ENCODE measurements at regions not wholly inside any gene's neighbourhood (a gene's known extent, or its start where the extent isn't known, plus 50 kb on each side); places are given as distances from the start of the nearest gene placed in this dataset.
A peak's percentile ranks its signal among the peaks of the same experiment; 100 is the strongest.

DNA sequence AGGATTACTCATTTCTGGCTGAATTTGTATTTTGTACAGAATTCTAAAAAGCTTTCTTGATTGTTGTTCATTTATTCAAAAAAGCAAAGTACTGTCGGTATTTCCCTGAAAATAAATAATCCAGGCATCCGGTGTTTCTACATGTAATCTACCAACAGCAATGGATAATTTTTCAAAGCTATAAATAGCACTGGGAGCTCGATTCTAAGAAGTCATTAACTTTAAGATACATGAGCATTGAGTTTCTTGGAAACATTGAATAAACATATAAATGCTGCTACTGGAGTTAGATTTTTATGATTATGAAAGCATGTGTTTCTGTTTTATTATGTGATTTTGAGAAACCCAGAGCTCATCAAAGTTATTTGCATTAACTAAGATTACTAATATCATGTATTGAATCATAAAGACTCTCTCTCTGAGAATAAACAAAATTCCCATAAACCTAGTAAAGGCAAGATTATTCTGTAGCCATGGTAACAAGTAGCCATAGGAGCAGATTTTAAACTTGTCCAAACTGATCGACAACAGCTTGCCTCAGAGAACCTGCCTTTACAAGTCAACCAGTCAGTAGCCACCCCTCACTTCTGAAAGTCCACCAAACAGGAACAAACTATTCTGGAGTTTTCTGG is 197.0 kb downstream of the DRD1 start:
- DNase-seq (ENCODE audit: low read depth in 2 of 3, low spot score in 2 of 3), result no peak

DNA sequence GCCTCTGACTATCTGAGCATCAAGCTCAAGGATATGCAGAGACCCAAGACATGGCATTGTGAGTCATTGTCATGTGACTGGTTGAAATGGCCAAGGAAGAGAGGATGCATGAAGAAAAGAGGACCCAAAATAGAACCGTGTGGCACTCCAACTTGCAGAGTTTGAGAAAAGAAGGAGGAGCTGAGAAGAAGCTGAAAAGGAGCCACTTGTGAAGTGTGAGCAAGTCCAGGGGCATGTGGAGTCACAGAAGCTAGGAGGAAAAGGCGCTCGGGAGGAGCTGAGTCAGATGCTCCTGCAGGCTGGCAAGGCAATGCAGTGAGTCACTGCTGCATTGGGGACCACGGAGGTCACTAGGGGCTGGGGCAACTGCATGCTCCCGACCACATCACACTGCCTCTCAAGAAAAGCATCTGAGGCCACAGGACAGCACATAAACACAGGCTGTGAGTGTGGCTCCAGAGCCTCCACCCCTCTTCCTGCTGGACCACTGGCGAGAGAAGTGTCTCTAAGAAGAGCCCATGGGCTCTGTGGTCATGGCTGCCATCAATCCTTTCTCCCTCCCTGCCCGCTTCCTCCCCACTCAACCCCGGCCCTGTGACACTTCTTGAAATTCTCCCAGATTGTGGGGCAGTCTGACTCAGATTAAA is 197.6 kb downstream of the DRD1 start:
- peak; percentile 1 to 24 (median 1) for DNase-seq (ENCODE audit: low read depth in 2 of 3, low spot score in 2 of 3)

DNA sequence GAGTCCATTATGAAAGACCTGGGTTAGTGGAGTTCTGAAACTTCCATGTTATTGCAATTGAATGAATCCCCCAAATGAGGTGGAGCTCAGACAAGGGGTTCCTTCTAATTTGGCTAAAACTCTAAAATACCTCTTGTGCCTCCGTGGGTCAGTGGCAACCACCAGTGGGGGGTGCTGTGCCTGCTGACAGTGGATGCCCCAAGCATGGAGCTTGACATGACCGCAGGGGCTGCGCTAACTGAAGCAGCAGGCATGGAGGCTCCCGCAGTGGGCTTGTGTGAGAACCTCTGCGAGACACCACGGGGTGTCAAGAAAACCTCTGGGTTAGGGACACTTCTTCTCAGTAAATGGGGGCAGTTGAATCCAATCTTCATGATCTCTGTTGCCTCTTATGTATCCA is 200.5 kb downstream of the DRD1 start:
- no peak for DNase-seq (ENCODE audit: low read depth in 2 of 3, low spot score in 2 of 3)

DNA sequence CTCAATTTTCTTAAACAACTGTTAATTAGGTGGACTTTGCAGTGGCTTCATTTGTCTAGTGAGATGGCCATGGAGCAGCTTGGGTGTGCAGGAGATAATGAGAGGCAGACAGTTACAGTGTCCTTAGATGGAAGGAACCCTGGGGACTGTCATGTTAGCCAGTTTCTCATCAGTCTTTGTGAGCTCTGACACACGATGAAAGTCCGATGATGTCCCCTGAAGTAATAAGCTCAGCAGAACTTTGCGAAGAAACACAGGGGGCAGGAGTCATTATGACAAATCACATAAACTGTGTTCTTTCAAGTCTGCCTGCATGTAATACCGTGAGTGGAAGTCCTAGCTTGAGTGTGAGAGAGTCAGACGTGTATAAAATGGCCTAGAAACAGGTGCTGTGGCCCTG is 201.8 kb downstream of the DRD1 start:
- DNase-seq (ENCODE audit: low read depth in 2 of 3, low spot score in 2 of 3), result no peak

DNA sequence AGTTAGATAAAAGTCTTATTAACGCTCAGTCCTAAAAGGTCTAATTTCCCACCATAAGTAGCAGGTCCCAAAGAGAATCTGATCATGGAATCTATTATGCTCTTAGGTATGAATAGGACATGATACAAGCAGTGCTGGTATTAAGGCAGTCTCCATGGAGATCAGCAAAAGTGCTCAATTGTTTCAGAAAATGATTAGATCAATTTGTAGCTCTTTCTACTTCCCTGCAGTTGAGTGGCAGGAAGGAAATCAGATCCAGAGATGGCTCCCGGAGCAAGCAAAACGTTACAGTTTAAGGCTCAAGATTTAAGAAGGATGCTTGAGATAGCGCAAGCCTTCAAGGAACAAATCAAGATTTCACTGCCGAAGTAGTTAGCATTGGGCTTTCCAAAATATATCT is 205.7 kb downstream of the DRD1 start:
- no peak for DNase-seq (ENCODE audit: low read depth in 2 of 3, low spot score in 2 of 3)

DNA sequence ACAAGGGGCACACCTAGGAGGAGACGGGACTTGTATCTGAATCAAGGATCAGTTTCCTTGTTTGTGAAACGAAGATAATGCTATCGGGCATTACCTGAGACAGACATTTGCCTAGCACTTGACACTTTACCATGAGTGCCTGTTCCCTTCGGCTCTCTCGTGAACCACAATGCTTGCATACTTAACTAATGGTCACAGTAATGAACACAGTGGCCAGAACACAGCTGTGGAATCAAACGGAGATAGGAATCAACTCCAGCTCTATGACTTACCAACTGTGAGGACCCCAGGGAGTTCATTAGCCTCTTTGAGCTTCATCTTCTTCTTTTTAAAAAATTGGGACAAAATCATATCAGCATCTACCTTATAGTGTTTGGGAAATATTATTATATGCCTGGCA is 207.8 kb downstream of the DRD1 start:
- DNase-seq (ENCODE audit: low read depth in 2 of 3, low spot score in 2 of 3), result no peak

DNA sequence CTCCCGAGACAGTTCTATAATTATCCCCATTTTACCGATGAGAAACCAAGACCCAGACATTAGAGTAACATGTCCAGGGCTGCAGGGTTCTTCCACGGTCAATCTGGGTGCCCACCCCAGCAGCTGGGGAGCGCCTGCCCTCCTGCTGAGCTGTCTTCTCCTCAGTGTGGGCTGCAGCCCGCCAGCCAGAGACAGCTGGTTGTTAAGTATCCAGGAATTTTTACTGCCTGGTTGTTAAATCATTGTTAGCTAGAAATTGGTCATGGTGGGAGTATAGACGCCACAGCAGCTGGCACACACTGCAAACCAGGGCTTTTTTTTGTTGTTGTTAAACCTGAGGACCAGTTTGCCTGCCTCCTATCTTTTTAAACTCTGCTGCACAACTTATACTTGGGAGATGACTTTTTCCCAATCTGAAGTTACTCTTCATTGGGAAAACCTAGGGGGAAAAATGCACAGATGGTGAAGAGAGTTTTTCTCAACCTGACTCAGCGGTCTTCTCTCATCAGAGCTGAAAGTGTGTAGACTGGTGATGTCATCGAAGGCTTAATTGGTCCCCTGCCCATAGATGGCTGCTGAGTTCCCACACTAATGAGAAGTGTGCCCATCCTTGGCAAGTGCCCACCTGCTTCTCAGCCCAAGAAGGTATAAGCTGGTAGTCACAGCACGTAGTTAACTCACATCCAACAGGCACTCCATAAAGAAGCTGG is 208.6 kb downstream of the DRD1 start:
- no peak for DNase-seq (ENCODE audit: low read depth in 2 of 3, low spot score in 2 of 3)

DNA sequence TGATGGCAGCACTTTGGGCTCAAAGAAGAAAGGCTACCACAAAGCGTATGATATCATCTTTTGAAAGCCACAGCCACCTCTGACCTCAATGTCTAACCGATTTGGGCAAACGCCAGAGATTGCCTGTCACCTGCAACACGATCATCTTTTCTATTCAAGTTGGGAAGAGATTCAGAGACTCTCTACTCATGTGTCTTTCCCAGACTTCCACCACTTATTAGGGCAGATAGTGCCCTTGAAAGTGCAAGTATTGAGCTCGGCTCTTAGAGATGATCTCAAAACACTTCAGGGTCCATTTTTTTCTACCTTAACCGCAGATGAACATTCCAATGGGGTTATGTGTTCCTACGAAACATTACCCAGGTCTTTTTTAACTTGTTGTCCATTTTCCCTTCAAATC is 213.7 kb downstream of the DRD1 start:
- no peak for DNase-seq (ENCODE audit: low read depth in 2 of 3, low spot score in 2 of 3)

DNA sequence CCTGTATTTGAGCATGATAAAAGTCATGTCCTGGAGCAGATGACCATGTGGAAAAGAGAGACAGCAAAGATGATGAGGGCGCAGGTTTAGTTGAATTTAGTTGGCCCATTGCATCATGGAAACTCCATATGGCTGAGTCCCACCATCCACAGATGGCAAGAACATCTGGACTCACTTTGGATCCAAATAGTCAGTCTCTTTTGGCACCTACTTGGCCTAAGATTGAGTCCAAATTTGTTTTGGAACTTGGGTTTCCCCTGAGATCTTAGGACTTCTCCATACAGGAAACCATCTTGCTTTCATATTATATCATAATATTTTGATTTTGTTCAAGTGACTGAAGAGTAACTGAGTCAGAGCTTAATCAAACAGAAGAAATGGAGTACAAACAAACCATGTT is 217.5 kb downstream of the DRD1 start:
- DNase-seq (ENCODE audit: low read depth in 2 of 3, low spot score in 2 of 3), result no peak

DNA sequence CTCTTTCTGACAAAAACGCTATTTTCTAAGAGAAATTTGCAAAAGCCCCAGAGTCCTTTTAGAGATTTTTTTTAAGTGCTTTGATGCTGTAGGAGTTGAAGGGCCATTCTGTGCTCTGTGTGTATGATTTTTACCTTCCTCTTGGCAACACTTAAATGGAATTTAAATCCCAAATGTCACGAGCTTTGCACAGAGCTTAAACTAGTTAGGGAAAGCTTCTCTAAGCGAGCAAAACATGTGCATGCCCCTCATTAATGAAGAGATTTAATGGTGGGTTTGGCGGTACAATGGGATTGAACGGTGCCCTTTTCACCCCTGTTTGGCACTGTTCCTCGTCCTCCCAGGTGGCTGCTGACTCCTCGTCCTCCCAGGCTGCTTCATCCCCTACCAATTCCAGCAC is 220.7 kb downstream of the DRD1 start:
- no peak for DNase-seq (ENCODE audit: low read depth in 2 of 3, low spot score in 2 of 3)

DNA sequence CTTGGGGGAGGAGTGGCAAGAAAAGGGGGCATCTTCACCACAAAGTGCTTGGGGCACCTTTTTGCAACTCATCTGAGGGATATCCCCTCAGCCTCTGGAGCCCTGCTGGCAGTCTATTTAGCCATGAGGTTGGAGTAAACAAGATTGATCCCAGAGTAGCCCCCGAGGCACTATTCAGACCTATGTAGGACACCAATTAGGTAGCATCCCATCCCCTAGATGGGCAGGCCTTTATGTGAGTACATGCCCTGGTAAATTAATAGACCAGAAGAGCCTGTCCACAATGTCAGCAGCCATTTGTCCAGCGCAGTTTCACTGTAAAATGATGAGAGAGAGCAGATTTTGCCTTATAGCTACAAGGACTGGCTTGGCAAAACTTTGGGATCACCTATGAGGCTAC is 221.4 kb downstream of the DRD1 start:
- no peak for DNase-seq (ENCODE audit: low read depth in 2 of 3, low spot score in 2 of 3)

DNA sequence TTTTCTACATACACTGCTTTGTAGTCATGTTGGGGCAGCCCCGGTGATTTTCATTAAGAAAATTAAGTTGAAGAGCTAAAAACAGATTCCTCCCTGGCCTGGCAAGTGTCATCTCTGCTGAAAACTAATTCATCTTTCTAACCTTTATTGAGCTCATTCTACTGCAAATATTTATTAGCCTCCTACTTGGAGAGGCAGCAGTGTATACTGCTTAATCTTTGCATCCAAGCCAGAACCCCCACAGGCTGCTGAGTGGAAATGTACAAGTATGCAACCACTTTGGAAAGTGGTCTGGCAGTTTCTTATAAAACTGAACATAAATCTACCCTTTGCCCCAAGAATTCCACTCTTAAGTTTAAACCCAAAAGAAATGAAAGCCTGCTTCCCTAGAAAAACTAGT is 223.4 kb downstream of the DRD1 start:
- no peak for DNase-seq (ENCODE audit: low read depth in 2 of 3, low spot score in 2 of 3)

DNA sequence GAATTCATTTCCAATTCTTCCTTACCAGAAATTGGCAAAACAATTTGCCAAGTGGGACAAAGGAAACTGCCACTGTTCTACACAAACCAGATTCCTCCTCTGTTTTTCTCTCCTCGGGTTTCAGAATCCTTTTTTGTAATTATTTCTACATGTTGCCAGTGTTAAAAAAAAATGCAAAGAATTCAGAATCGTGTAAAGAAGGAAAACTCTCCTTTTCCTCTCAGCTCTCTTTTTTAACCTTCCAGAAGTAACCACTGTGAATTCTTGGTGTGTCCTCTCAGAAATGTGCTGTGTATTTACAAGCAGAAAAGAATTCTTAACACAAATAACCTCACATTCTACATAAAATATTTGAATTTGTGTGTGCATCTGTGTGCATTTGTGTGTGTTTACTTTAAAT is 224.6 kb downstream of the DRD1 start:
- DNase-seq (ENCODE audit: low read depth in 2 of 3, low spot score in 2 of 3), result no peak

DNA sequence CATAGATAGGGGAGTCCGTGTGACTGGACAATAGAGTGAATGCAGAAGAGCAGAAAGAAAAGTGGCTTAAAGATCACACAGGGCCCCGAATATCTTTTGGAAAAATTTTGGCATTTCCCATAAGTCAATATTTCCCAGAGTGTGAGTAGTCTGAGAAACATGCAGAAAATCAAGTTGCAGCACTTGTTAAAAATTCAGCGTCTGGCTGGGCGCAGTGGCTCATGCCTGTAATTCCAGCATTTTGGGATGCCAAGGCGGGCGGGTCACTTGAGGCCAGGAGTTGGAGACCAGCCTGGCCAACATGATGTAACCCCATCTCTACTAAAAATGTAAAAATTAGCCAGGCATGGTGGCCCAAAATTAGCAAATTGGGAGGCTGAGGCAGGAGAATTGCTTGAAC is 227.0 kb downstream of the DRD1 start:
- DNase-seq (ENCODE audit: low read depth in 2 of 3, low spot score in 2 of 3), result no peak

DNA sequence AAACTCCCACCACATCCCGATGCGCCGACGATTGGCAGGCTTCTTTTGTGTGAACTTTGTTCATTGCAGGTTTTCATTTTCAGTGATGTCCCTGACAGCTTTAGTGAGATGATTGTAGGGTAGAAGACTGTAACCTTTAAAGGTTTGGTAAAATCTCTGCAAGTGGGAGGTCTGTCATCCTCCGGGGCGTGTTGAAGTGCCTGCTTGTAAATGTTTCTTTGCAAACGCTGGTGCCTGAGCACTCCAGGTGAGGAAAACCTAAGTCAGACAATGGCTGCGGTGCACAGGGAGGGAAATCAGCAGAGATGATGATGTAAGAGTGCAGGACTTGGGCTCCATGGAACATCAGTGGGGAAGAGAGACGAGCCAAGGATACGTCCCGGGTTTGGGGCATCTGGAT is 228.1 kb downstream of the DRD1 start:
- no peak for DNase-seq (ENCODE audit: low read depth in 2 of 3, low spot score in 2 of 3)

DNA sequence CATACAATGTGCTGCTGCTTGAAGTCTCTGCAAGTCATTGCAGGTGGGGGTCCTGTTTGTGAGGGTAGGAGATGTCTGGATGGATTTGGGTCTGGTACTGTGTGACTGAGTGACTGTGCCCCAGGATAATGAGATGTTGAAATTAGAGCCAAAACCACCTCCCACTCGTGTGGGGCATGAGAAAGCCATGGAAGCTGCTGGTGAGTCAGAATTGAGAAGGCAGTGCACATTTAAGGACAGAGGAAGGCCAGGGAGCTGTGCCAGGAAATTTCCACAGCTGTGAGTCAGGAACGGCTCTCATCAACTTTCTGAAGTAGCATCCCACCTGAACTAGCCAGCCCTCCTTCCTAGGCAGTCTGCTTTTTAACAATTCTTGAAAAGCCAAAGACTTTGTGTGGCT is 229.8 kb downstream of the DRD1 start:
- DNase-seq (ENCODE audit: low read depth in 2 of 3, low spot score in 2 of 3), result no peak

DNA sequence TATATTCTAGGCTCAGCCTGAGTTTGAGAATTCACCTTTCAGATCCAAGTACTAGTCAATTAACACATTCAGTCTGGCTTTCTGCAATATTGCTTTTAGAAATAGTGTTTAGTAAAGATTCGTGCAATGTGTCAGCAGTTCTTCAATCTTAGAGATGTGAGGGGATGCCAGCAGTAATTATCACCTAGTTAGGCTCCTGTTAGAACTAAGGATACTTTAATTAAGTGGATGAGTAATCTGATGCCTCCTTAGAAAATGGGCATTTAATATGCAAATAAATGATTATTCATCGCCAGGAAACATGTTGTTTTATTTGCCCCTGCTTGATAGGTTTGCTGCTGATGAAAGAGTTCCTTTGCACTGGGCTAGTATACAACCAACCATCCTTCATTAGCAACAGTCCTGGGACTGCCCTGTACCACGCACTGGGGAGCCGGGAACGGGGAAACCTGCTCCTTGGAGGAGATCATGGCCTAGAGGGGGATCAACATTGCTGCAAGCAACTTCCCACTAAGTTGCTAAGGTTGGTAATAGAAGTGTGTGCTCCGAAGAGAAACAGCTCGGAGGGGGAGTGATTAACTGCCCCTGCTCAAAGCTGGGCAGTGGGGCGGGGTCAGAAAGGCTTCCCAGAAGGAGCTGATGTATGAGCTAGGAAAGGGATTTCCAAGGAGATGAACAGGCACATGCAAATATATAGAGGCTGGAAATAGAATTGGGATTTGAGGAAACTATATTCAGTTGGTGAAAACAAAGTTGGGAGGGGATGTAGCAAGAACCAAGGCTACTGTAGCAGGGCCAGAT is 231.8 kb downstream of the DRD1 start:
- DNase-seq (ENCODE audit: low read depth in 2 of 3, low spot score in 2 of 3), result no peak

DNA sequence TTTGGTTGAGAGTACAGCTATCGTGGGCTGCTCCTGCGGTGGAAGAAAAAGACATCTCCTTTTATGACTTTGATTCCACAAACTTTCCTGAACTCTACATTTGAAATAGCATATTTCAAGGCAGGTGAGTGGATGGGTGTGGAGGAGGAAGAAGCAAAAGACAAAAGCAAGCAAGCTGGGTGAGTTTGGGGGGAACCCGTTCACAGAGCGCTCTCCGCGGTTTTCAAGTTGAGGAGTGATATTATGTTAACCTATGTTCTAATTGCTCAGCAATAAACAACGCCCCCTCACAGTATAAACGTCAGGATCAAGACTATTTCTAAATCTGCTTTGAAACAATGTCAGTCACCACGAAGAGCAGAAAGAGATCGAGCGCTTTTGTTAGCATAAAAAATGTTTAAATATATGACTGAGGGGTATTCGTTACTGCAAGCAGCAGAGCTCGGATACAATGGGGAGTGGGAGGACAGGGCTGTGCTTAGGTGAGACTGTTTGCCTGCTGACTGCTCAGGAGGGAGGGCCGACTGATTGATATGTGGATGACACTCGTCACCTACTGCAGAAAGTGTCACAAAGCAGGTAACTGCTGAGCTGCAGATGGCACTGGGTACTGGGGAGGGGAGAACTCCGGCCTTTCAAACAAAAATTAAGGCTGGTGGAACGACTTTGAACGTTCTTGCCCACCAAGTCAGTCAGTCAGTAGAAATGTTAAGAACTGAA is 236.5 kb downstream of the DRD1 start:
- no peak for DNase-seq (ENCODE audit: low read depth in 2 of 3, low spot score in 2 of 3)

DNA sequence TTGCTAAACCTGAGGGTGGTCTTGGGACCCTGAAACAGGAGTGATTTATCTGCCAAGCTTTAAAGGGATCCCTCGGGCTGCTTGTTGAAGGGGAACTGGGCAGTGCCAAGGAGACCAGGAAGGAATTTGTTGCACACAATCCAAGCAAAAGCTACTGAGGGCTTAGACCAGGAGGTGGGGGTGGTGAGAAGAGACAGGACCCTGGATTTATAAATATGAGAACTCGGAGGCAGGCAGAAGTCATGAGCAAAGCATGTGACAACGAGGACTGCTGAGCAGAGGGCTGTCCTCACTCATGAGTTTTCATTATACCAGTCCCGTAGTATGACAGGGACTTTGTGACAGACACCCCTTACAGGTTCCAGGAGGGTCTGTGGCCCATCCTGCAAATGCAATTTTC is 237.3 kb downstream of the DRD1 start:
- no peak for DNase-seq (ENCODE audit: low read depth in 2 of 3, low spot score in 2 of 3)

DNA sequence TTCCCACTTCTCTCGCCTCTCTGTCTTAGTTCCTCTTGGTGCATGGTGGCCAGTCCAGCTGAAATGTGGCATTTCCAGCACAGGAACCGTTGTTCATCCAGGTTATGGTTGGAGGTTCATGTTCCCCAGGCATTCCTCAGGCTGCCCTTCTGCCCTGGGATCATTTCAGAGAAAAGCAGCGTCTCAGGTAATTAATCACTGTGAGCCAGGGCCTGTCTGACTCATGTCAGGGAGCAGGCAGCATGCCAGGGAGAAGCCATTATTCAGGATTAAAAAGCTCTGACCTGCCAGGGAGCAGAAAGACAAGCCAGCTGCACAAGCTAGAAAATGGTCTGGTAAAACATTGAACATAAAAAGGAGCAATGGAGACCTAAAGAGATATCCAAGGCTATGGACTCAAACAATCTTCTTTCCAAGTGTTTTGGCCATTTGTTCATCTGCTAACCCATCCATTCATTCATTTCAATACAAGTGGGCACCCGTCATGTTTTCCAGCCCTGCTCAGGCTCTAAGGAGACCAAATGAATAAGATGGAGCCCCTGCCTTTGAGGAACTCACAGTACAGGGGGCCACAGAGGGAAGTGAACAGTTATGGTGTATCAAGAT is 241.4 kb downstream of the DRD1 start:
- no peak for DNase-seq (ENCODE audit: low read depth in 2 of 3, low spot score in 2 of 3)

DNA sequence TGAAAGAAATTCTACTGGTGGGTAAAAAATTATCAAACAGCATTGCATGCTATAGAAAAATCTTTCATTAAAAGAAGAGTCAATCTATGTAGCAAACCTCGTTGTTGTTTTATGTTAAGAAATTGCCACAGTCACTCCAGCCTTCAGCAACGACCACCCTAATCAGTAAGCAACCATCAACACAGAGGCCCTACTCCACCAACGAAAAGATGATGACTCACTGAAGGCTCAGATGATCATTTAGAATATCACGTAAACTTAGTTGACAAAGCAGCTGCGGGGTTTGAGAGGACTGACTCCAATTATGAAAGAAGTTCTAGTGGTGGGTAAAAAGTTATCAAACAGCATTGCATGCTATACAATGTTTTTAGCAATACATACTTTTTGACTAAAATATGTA is 242.6 kb downstream of the DRD1 start:
- no peak for DNase-seq (ENCODE audit: low read depth in 2 of 3, low spot score in 2 of 3)

All from activated CD8-positive, alpha-beta memory T cell treated with anti-CD3 and anti-CD28 coated beads for 48 hours (primary cell).